A673 (cell line): ENCODE measurements at regions not wholly inside any gene's neighbourhood (a gene's known extent, or its start where the extent isn't known, plus 50 kb on each side); places are given as distances from the start of the nearest gene placed in this dataset.

ENCODE experiments used
- BruUV-seq: library from RNA; stranded (reverse); fragments of 400-500 nt; replicated peaks from 2 replicates; lab custom pipeline; 2021; lab: Mats Ljungman, UMichigan
- CTCF ChIA-PET: fragments of 300-600 bp; sonication (Branson Sonifier 250); formaldehyde crosslinking; loops from one replicate; lab custom pipeline; 2022; ENCODE audit warnings: antibody characterized with exemption; lab: Charles Lee
- POLR2A ChIA-PET: fragments of 300-600 bp; sonication (Branson Sonifier 250); formaldehyde crosslinking; loops from one replicate; lab custom pipeline; 2022; ENCODE audit warnings: antibody characterized with exemption; ENCODE audit not compliant: low non-redundant PET; lab: Charles Lee
- DNase-seq: peaks from one replicate; pipeline ENCODE4 v3.0.0-alpha.2; 2015; ENCODE audit warnings: low spot score
- H3K27ac ChIP-seq: fragments of 200-600 bp; sonication (generic); 2 replicates; pipeline ENCODE4 v1.5.1; 2016; ENCODE audit warnings: mixed run types, low read depth, mild to moderate bottlenecking, mixed read lengths, antibody characterized with exemption, low read length; ENCODE audit not compliant: poor library complexity, severe bottlenecking
- H3K27me3 ChIP-seq: fragments of 200-600 bp; sonication (generic); replicated peaks from 2 replicates; pipeline ENCODE4 v1.6.1; 2017; ENCODE audit warnings: mixed run types, low read depth, mild to moderate bottlenecking, mixed read lengths, antibody characterized with exemption, low read length; ENCODE audit not compliant: insufficient read depth, poor library complexity
- H3K36me3 ChIP-seq: fragments of 200-600 bp; sonication (generic); 2 replicates; pipeline ENCODE4 v1.6.1; 2016; ENCODE audit warnings: mixed run types, mild to moderate bottlenecking, mixed read lengths, antibody characterized with exemption, low read length; ENCODE audit not compliant: insufficient read depth, poor library complexity, severe bottlenecking
- H3K4me1 ChIP-seq: fragments of 200-600 bp; sonication (generic); 2 replicates; pipeline ENCODE4 v1.6.1; 2017; ENCODE audit warnings: mixed run types, mild to moderate bottlenecking, mixed read lengths, antibody characterized with exemption, low read length; ENCODE audit not compliant: insufficient read depth, poor library complexity, severe bottlenecking
- H3K4me3 ChIP-seq: fragments of 200-600 bp; sonication (generic); 2 replicates; pipeline ENCODE4 v1.5.1; 2016; ENCODE audit warnings: low read depth, mixed run types, mild to moderate bottlenecking, mixed read lengths, low read length; ENCODE audit not compliant: poor library complexity, severe bottlenecking
- H3K9me3 ChIP-seq: fragments of 200-600 bp; sonication (generic); 2 replicates; pipeline ENCODE4 v1.6.1; 2016; ENCODE audit warnings: mixed run types, low read depth, mild to moderate bottlenecking, mixed read lengths, antibody characterized with exemption, low read length; ENCODE audit not compliant: poor library complexity, severe bottlenecking
- CTCF ChIP-seq: fragments of 300-800, 200-600 bp; sonication (generic); conservative IDR thresholded peaks from 2 replicates; pipeline ENCODE4 v1.5.1; 2017; ENCODE audit warnings: low read depth, mild to moderate bottlenecking, antibody characterized with exemption, low read length, moderate library complexity, mixed read lengths
- EZH2 ChIP-seq: fragments of 200-600 bp; sonication (generic); IDR thresholded peaks from 2 replicates; pipeline ENCODE4 v1.6.1; 2017; ENCODE audit warnings: borderline replicate concordance, low read depth, mild to moderate bottlenecking, mixed read lengths, antibody characterized with exemption, low read length; ENCODE audit not compliant: poor library complexity, severe bottlenecking
- intact Hi-C: fragments of 100-400 bp; cut with micrococcal nuclease; formaldehyde crosslinking; loops from one replicate; pipeline ENCODE4 v1.10.0; 2022; ENCODE audit not compliant: unreplicated experiment

GRCh38 chr1:55622074-55622473 lies 406.9 kb upstream of the USP24 start:
- ChIA-PET POLR2A (no interaction called here), CTCF (no interaction called here)
- Histone ChIP-seq H3K27me3 (peaks cover 5% of the 10 kb centered on the region), H3K4me1 (no peaks in the 10 kb centered on the region), H3K27ac (no peak overlapping the region), H3K4me3 (no peak overlapping the region), H3K36me3 (no peaks in the 10 kb centered on the region), H3K9me3 (no peaks in the 10 kb centered on the region)
- intact Hi-C loops = no loop called here
- BruUV-seq = no TSS peak
- TF ChIP-seq EZH2 (no peak), CTCF (no peak)
- DNase-seq = no peak

- H3K4me1 ChIP-seq = no peaks in the 10 kb centered on the region
- no peak for DNase-seq
- CTCF ChIA-PET = no interaction called here
- no peak overlapping the region for H3K27ac ChIP-seq
- no TSS peak for BruUV-seq
- H3K27me3 ChIP-seq = peaks cover 7% of the 10 kb centered on the region
- POLR2A ChIA-PET = no interaction called here
- intact Hi-C loops = no loop called here
- TF ChIP-seq CTCF = no peak
- no peak for TF ChIP-seq EZH2
- no peaks in the 10 kb centered on the region for H3K36me3 ChIP-seq
- H3K9me3 ChIP-seq = no peaks in the 10 kb centered on the region
- no peak overlapping the region for H3K4me3 ChIP-seq
Measured at GRCh38 chr1:55618199-55618598, 403.0 kb upstream of the USP24 start.

GRCh38 chr1:55617288-55617982 lies 402.3 kb upstream of the USP24 start:
- TF ChIP-seq CTCF = no peak
- no peak for TF ChIP-seq EZH2
- CTCF ChIA-PET = no interaction called here
- H3K27me3 ChIP-seq = peaks cover 8% of the 10 kb centered on the region
- POLR2A ChIA-PET = no interaction called here
- H3K4me1 ChIP-seq = no peaks in the 10 kb centered on the region
- H3K36me3 ChIP-seq = no peaks in the 10 kb centered on the region
- no peak for DNase-seq
- intact Hi-C loops = no loop called here
- no TSS peak for BruUV-seq
- no peak overlapping the region for H3K4me3 ChIP-seq
- H3K9me3 ChIP-seq = no peaks in the 10 kb centered on the region
- no peak overlapping the region for H3K27ac ChIP-seq
